NCI-H460 (cell line): ENCODE measurements at regions not wholly inside any gene's neighbourhood (a gene's known extent, or its start where the extent isn't known, plus 50 kb on each side); places are given as distances from the start of the nearest gene placed in this dataset.
"Not testable (repeated sequence)": the region's sequence is repeated elsewhere in the genome, so short reads cannot be mapped to it uniquely, and the experiment has no call there.

ENCODE experiments used
- DNase-seq: peaks from one replicate; pipeline ENCODE4 v3.0.0-alpha.2; 2016; ENCODE audit warnings: low read depth; ENCODE audit errors: extremely low read depth

GRCh38 chr5:36422952-36423351 is 121.2 kb upstream of the RANBP3L start:
- peak; percentile 20 for DNase-seq

GRCh38 chr5:36423578-36424307 is 122.0 kb upstream of the RANBP3L start:
- no peak for DNase-seq

GRCh38 chr5:36426070-36426469 is 124.4 kb upstream of the RANBP3L start:
- not testable (repeated sequence) for DNase-seq

- DNase-seq = no peak
These were observed 133.8 kb upstream of the RANBP3L start for GRCh38 chr5:36435516-36435915.

GRCh38 chr5:36436306-36436705 is 134.6 kb upstream of the RANBP3L start:
- DNase-seq = no peak

- DNase-seq = no peak
These were observed 137.3 kb upstream of the RANBP3L start for GRCh38 chr5:36438765-36439561.

- DNase-seq = no peak
These were observed 138.6 kb upstream of the RANBP3L start for GRCh38 chr5:36440300-36440699.

- DNase-seq = no peak
These were observed 139.6 kb upstream of the RANBP3L start for GRCh38 chr5:36441280-36441679.

GRCh38 chr5:36442352-36442751 is 140.7 kb upstream of the RANBP3L start:
- DNase-seq = no peak

GRCh38 chr5:36442796-36443195 is 141.1 kb upstream of the RANBP3L start:
- DNase-seq = no peak

- no peak for DNase-seq
These were observed 142.2 kb upstream of the RANBP3L start for GRCh38 chr5:36443941-36444340.

- no peak for DNase-seq
These were observed 143.1 kb upstream of the RANBP3L start for GRCh38 chr5:36444582-36445418.

- no peak for DNase-seq
These were observed 146.1 kb upstream of the RANBP3L start for GRCh38 chr5:36447776-36448175.

GRCh38 chr5:36450229-36451014 is 148.7 kb upstream of the RANBP3L start:
- no peak for DNase-seq

- DNase-seq = no peak
These were observed 150.8 kb upstream of the RANBP3L start for GRCh38 chr5:36452424-36453006.

GRCh38 chr5:36457511-36458270 is 148.7 kb upstream of the SLC1A3 start:
- DNase-seq = no peak

- DNase-seq = no peak
These were observed 147.7 kb upstream of the SLC1A3 start for GRCh38 chr5:36458746-36459145.

- DNase-seq = no peak
These were observed 146.9 kb upstream of the SLC1A3 start for GRCh38 chr5:36459176-36460135.
